B cell (primary cell): ENCODE measurements at regions not wholly inside any gene's neighbourhood (a gene's known extent, or its start where the extent isn't known, plus 50 kb on each side); places are given as distances from the start of the nearest gene placed in this dataset.

Experiments used
- ATAC-seq: fragments of 200-7000 bp; cut with Tn5 transposase; one replicate; pipeline ENCODE4 v1.10.0; 2021; ENCODE audit warnings: low read depth, mild to moderate bottlenecking, moderate number of reproducible peaks, moderate library complexity
- CTCF ChIA-PET: fragments of 350-600 bp; sonication (Branson Sonifier 250); formaldehyde crosslinking; loops from one replicate; lab custom pipeline; 2021; ENCODE audit warnings: antibody characterized with exemption, inconsistent platforms; lab: Charles Lee
- POLR2A ChIA-PET: fragments of 350-600 bp; sonication (Branson Sonifier 250); formaldehyde crosslinking; loops from one replicate; lab custom pipeline; 2021; ENCODE audit warnings: antibody characterized with exemption; lab: Charles Lee
- DNase-seq: peaks from one replicate; pipeline ENCODE4 v3.0.0; 2013
- H2AFZ ChIP-seq: 2 replicates; pipeline ENCODE4 v1.6.1; 2012; ENCODE audit warnings: mild to moderate bottlenecking, low read depth, low read length; ENCODE audit not compliant: insufficient read depth, poor library complexity, severe bottlenecking
- H3K27ac ChIP-seq, 2 donors: 1 replicate in 1 of 2; 2 replicates in 1 of 2; pipeline ENCODE4 v1.5.1; 2012 to 2013; ENCODE audit warnings: low read length in 2 of 2, mild to moderate bottlenecking in 2 of 2, moderate library complexity in 1 of 2
- H3K27me3 ChIP-seq, 4 experiments: fragments of 200-600 bp in 1 of 4; sonication (generic) in 1 of 4; replicated peaks in 1 of 4; 1 replicate in 2 of 4; 2 replicates in 2 of 4; pipeline versions ENCODE4 v1.6.1 to v1.7.0; 2013 to 2016; ENCODE audit warnings: low read length in 3 of 4, mild to moderate bottlenecking in 2 of 4, mixed read lengths in 1 of 4, moderate library complexity in 1 of 4; ENCODE audit not compliant: insufficient read depth in 4 of 4, control insufficient read depth in 3 of 4; ENCODE audit errors: control extremely low read depth in 1 of 4
- H3K36me3 ChIP-seq, 2 experiments: replicated peaks in 1 of 2; 1 replicate in 1 of 2; 2 replicates in 1 of 2; pipeline versions ENCODE4 v1.6.1 to v1.7.1; 2013; ENCODE audit warnings: low read length in 1 of 2; ENCODE audit not compliant: insufficient read depth in 2 of 2, control insufficient read depth in 1 of 2; ENCODE audit errors: control extremely low read depth in 1 of 2, extremely low read depth in 1 of 2
- H3K4me1 ChIP-seq, 2 donors: fragments of 200-600 bp in 1 of 2; sonication (generic) in 1 of 2; 1 replicate in 1 of 2; 2 replicates in 1 of 2; pipeline versions ENCODE4 v1.5.1 to v1.6.1; 2013 to 2017; ENCODE audit warnings: low read length in 2 of 2; ENCODE audit not compliant: control insufficient read depth in 2 of 2, insufficient read depth in 2 of 2
- H3K4me2 ChIP-seq: replicated peaks from 2 replicates; pipeline ENCODE3; 2012; ENCODE audit warnings: mild to moderate bottlenecking, low read depth, low read length; ENCODE audit not compliant: poor library complexity, severe bottlenecking
- H3K4me3 ChIP-seq, 5 experiments: fragments of 200-600 bp in 1 of 5; sonication (generic) in 1 of 5; 1 replicate in 3 of 5; 2 replicates in 2 of 5; pipeline versions ENCODE4 v1.5.1 to v1.7.0; 2011 to 2016; ENCODE audit warnings: low read length in 4 of 5, mild to moderate bottlenecking in 4 of 5, low read depth in 2 of 5, control low read depth in 1 of 5, moderate library complexity in 1 of 5; ENCODE audit not compliant: insufficient read depth in 1 of 5; ENCODE audit errors: control extremely low read depth in 1 of 5, extremely low read depth in 1 of 5
- H3K79me2 ChIP-seq: fragments of 200-600 bp; sonication (generic); one replicate; pipeline ENCODE4 v1.6.0; 2016; ENCODE audit warnings: low read length; ENCODE audit not compliant: control insufficient read depth, insufficient read depth
- H3K9ac ChIP-seq: fragments of 200-600 bp; sonication (generic); 2 replicates; pipeline ENCODE4 v1.6.1; 2017; ENCODE audit warnings: mild to moderate bottlenecking, low read length, moderate library complexity
- H3K9me3 ChIP-seq, 3 donors: one replicate each; pipeline versions ENCODE4 v1.6.1 to v1.7.1; 2013; ENCODE audit warnings: low read length in 2 of 3; ENCODE audit not compliant: control insufficient read depth in 2 of 3, insufficient read depth in 1 of 3; ENCODE audit errors: control extremely low read depth in 1 of 3
- H4K20me1 ChIP-seq: 2 replicates; pipeline ENCODE4 v1.6.0; 2012; ENCODE audit warnings: mild to moderate bottlenecking, low read length; ENCODE audit not compliant: insufficient read depth, control insufficient read depth, poor library complexity, severe bottlenecking
- H3K27ac Mint-ChIP-seq: one replicate; pipeline ENCODE4 v1.8.0; 2021; ENCODE audit warnings: mixed read lengths
- H3K27me3 Mint-ChIP-seq: one replicate; pipeline ENCODE4 v1.8.0; 2021; ENCODE audit warnings: mixed read lengths
- H3K4me1 Mint-ChIP-seq: one replicate; pipeline ENCODE4 v1.8.0; 2021; ENCODE audit warnings: mixed read lengths
- H3K4me3 Mint-ChIP-seq: one replicate; pipeline ENCODE4 v1.8.0; 2021; ENCODE audit warnings: mixed read lengths
- H3K9me3 Mint-ChIP-seq: one replicate; pipeline ENCODE4 v1.8.0; 2022; ENCODE audit warnings: mixed read lengths; ENCODE audit not compliant: insufficient read depth
- CTCF ChIP-seq: fragments of 200-600 bp; IDR thresholded peaks from one replicate; pipeline ENCODE4 v1.8.0; 2022; ENCODE audit warnings: antibody characterized with exemption, mild to moderate bottlenecking
- EZH2 ChIP-seq: IDR thresholded peaks from 2 replicates; pipeline ENCODE4 v1.6.1; 2012; ENCODE audit warnings: borderline replicate concordance, low read depth, mild to moderate bottlenecking, moderate library complexity, low read length; ENCODE audit not compliant: insufficient read depth, poor library complexity, severe bottlenecking
- WGBS: methylation state at CpG from one replicate; pipeline ENCODE4 v1.1.5; 2013; ENCODE audit warnings: missing lambda C conversion rate; ENCODE audit not compliant: insufficient coverage; 5-methylcytosine and 5-hydroxymethylcytosine counted together
- intact Hi-C: fragments of 100-400 bp; cut with micrococcal nuclease; formaldehyde crosslinking; loops from one replicate; pipeline ENCODE4 v1.10.0; 2022

GRCh38 chr2:238996331-238997136 lies 148.6 kb downstream of the TWIST2 start:
- WGBS: 91% methylated on average over 16 of the region's 21 CpGs
- no peak overlapping the region for H3K27ac Mint-ChIP-seq
- ChIA-PET CTCF (no interaction called here), POLR2A (no interaction called here)
- Histone ChIP-seq H2AFZ (no peak overlapping the region), H4K20me1 (no peaks in the 10 kb centered on the region), H3K79me2 (no peaks in the 10 kb centered on the region), H3K4me1 (no peaks in the 10 kb centered on the region), H3K27me3 (no peaks in the 10 kb centered on the region), H3K4me2 (no peak overlapping the region), H3K4me3 (no peak overlapping the region), H3K9me3 (peaks cover 0 to 25% (median 3%) of the 10 kb centered on the region in 3 donors), H3K27ac (no peak overlapping the region), H3K9ac (no peak overlapping the region), H3K36me3 (no peaks in the 10 kb centered on the region)
- no peaks in the 10 kb centered on the region for H3K4me1 Mint-ChIP-seq
- DNase-seq: no peak
- ATAC-seq: no peak
- H3K9me3 Mint-ChIP-seq: peaks cover 5% of the 10 kb centered on the region
- intact Hi-C loops: no loop called here
- no peak overlapping the region for H3K4me3 Mint-ChIP-seq
- H3K27me3 Mint-ChIP-seq: no peaks in the 10 kb centered on the region
- no peak for TF ChIP-seq EZH2
- no peak for TF ChIP-seq CTCF

- no peak overlapping the region for H3K27ac ChIP-seq
- Mint-ChIP-seq H3K9me3 (peaks cover 5% of the 10 kb centered on the region), H3K27ac (no peak overlapping the region), H3K27me3 (peaks cover 3% of the 10 kb centered on the region), H3K4me3 (no peak overlapping the region), H3K4me1 (no peaks in the 10 kb centered on the region)
- H3K4me2 ChIP-seq: no peak overlapping the region
- no peaks in the 10 kb centered on the region for H4K20me1 ChIP-seq
- CTCF ChIA-PET: no interaction called here
- no peaks in the 10 kb centered on the region for H3K79me2 ChIP-seq
- POLR2A ChIA-PET: no interaction called here
- ATAC-seq (no peak), DNase-seq (no peak)
- TF ChIP-seq CTCF: no peak
- TF ChIP-seq EZH2: no peak
- H3K4me1 ChIP-seq: no peaks in the 10 kb centered on the region
- H3K36me3 ChIP-seq: no peaks in the 10 kb centered on the region
- no peak overlapping the region for H2AFZ ChIP-seq
- intact Hi-C loops: no loop called here
- peaks cover 0 to 29% (median 3%) of the 10 kb centered on the region in 3 donors for H3K9me3 ChIP-seq
- no peaks in the 10 kb centered on the region for H3K27me3 ChIP-seq
- H3K4me3 ChIP-seq: no peak overlapping the region
- no peak overlapping the region for H3K9ac ChIP-seq
- 90% methylated on average over 6 of the region's 10 CpGs for WGBS
Observed at GRCh38 chr2:238997137-238997390, 149.2 kb downstream of the TWIST2 start.
